Keratinocyte (primary cell): ENCODE measurements at regions not wholly inside any gene's neighbourhood (a gene's known extent, or its start where the extent isn't known, plus 50 kb on each side); places are given as distances from the start of the nearest gene placed in this dataset.

Experiments
- DNase-seq: peaks from one replicate; pipeline ENCODE4 v3.0.0-alpha.2; 2011; ENCODE audit warnings: low read depth, missing footprints, low spot score
- FAIRE-seq: peaks from 2 replicates; lab custom pipeline; 2011; peaks lifted over from hg19 to GRCh38; lab: Jason Lieb, UNC
- H2AFZ ChIP-seq: 2 replicates; pipeline ENCODE4 v1.6.0; 2012; ENCODE audit warnings: low read length, control low read depth, inconsistent platforms; ENCODE audit not compliant: control insufficient read depth
- H3K27ac ChIP-seq: 2 replicates; pipeline ENCODE4 v1.5.1; 2011; ENCODE audit warnings: low read length; ENCODE audit not compliant: control insufficient read depth, insufficient read depth
- H3K27me3 ChIP-seq: 3 replicates; pipeline ENCODE4 v1.6.0; 2011; ENCODE audit warnings: low read length; ENCODE audit not compliant: control insufficient read depth, insufficient read depth; ENCODE audit errors: extremely low read depth
- H3K36me3 ChIP-seq, 2 experiments: 2 replicates in 1 of 2; 3 replicates in 1 of 2; pipeline ENCODE4 v1.5.1; 2011; ENCODE audit warnings: low read length in 2 of 2, mild to moderate bottlenecking in 1 of 2; ENCODE audit not compliant: control insufficient read depth in 2 of 2, insufficient read depth in 2 of 2; ENCODE audit errors: extremely low read depth in 1 of 2
- H3K4me1 ChIP-seq: 3 replicates; pipeline ENCODE4 v1.5.1; 2011; ENCODE audit warnings: low read length; ENCODE audit not compliant: control insufficient read depth, insufficient read depth; ENCODE audit errors: extremely low read depth
- H3K4me2 ChIP-seq: 3 replicates; pipeline ENCODE4 v1.6.0; 2011; ENCODE audit warnings: low read depth, low read length; ENCODE audit not compliant: control insufficient read depth, insufficient read depth; ENCODE audit errors: extremely low read depth
- H3K4me3 ChIP-seq, 3 experiments: fragments of 200-600 bp in 1 of 3; sonication (generic) in 1 of 3; 2 replicates in 2 of 3; 3 replicates in 1 of 3; pipeline ENCODE4 v1.5.1; 2011 to 2016; ENCODE audit warnings: low read length in 3 of 3, mild to moderate bottlenecking in 3 of 3, control low read depth in 2 of 3, inconsistent platforms in 1 of 3, low read depth in 1 of 3, mixed read lengths in 1 of 3, mixed run types in 1 of 3, moderate library complexity in 1 of 3; ENCODE audit not compliant: control insufficient read depth in 2 of 3, insufficient read depth in 2 of 3; ENCODE audit errors: extremely low read depth in 1 of 3
- H3K79me2 ChIP-seq: 2 replicates; pipeline ENCODE4 v1.6.0; 2012; ENCODE audit warnings: low read length; ENCODE audit not compliant: control insufficient read depth, insufficient read depth
- H3K9ac ChIP-seq: 3 replicates; pipeline ENCODE4 v1.6.0; 2011; ENCODE audit warnings: low read length; ENCODE audit not compliant: control insufficient read depth, insufficient read depth; ENCODE audit errors: extremely low read depth
- H3K9me1 ChIP-seq: 3 replicates; pipeline ENCODE4 v1.6.0; 2011; ENCODE audit warnings: low read length; ENCODE audit not compliant: control insufficient read depth, insufficient read depth; ENCODE audit errors: extremely low read depth
- H3K9me3 ChIP-seq: 2 replicates; pipeline ENCODE4 v1.5.1; 2012; ENCODE audit warnings: low read depth, low read length; ENCODE audit not compliant: control insufficient read depth
- H4K20me1 ChIP-seq: 3 replicates; pipeline ENCODE4 v1.6.0; 2011; ENCODE audit warnings: low read length; ENCODE audit not compliant: control insufficient read depth, insufficient read depth; ENCODE audit errors: extremely low read depth
- EZH2 ChIP-seq: IDR thresholded peaks from one replicate; pipeline ENCODE4 v1.6.1; 2012; ENCODE audit warnings: inconsistent platforms, mild to moderate bottlenecking, low read length, moderate library complexity
- dilution Hi-C: fragments of 300-500 bp; cut with MboI; formaldehyde crosslinking; loops from one replicate; pipeline ENCODE4 v1.7.0; 2020; ENCODE audit warnings: low sequenced_read_pairs; ENCODE audit not compliant: extremely low pct_ligation_motif_present
- TF ChIP-seq, protein P1 (sequence below), 3 experiments: IDR thresholded peaks in 1 of 3; conservative IDR thresholded peaks in 1 of 3; optimal IDR thresholded peaks in 1 of 3; 2 replicates in 2 of 3; 3 replicates in 1 of 3; pipeline versions ENCODE3 to v1.5.1; 2011; ENCODE audit warnings: low read length in 3 of 3, mild to moderate bottlenecking in 3 of 3, moderate library complexity in 2 of 3, control low read depth in 1 of 3, inconsistent platforms in 1 of 3; ENCODE audit not compliant: insufficient read depth in 2 of 3; ENCODE audit errors: extremely low read depth in 1 of 3

DNA sequence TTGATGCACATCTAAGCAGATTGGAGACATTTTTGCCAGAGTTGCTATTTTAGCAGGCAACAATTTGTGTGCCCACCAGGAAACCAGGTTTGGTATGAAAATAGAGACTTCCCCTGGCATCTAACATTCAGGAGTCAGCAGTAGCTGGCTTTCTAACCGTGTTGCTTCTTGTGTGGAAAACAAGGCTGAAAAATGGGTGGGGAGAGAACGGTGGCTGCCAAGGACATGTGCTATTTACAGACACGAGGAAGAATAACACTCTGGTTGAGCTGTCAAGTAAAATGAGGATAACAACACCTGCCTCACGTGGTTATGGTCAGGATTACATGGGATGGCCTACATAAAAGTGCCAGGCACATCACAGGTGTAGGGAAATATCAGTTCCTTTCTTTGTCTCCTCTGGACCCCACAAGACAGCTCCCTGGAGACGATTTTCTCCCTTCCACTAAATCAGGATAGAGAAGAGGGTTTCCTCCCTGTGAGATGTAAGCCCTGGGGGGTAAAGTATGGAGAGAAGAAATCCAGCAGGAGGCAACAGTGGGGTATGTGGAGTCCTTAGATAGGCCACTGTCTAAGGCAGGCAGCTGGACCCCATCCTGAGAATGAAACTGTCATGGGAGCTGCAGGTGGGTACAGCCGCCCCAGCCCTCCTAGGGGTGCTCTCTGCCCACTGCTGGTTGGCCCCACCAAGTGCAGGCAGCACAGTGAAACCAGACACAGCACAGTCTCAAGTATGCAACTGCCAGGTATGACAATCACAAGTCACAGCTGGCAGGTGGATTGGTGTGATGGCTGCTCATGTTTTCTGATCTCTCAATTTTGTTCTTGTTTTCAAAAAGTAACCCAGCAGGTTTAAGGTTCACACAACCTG, 80.3 kb downstream of the TENT5C start:
- Histone ChIP-seq H3K79me2 (no peaks in the 10 kb centered on the region), H2AFZ (no peak overlapping the region), H3K4me3 (no peak overlapping the region), H3K4me1 (no peaks in the 10 kb centered on the region), H3K9me1 (no peaks in the 10 kb centered on the region), H3K27ac (no peak overlapping the region), H4K20me1 (no peaks in the 10 kb centered on the region), H3K9ac (no peak overlapping the region), H3K36me3 (no peaks in the 10 kb centered on the region), H3K9me3 (no peaks in the 10 kb centered on the region), H3K4me2 (no peak overlapping the region), H3K27me3 (peaks cover 3% of the 10 kb centered on the region)
- TF ChIP-seq, protein P1, sequence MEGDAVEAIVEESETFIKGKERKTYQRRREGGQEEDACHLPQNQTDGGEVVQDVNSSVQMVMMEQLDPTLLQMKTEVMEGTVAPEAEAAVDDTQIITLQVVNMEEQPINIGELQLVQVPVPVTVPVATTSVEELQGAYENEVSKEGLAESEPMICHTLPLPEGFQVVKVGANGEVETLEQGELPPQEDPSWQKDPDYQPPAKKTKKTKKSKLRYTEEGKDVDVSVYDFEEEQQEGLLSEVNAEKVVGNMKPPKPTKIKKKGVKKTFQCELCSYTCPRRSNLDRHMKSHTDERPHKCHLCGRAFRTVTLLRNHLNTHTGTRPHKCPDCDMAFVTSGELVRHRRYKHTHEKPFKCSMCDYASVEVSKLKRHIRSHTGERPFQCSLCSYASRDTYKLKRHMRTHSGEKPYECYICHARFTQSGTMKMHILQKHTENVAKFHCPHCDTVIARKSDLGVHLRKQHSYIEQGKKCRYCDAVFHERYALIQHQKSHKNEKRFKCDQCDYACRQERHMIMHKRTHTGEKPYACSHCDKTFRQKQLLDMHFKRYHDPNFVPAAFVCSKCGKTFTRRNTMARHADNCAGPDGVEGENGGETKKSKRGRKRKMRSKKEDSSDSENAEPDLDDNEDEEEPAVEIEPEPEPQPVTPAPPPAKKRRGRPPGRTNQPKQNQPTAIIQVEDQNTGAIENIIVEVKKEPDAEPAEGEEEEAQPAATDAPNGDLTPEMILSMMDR (optimal IDR thresholded peaks at IDR 0.05 in 1 of 3, IDR thresholded peaks at IDR 0.05 in 1 of 3, conservative IDR thresholded peaks at IDR 0.05 in 1 of 3; ENCODE audit: extremely low read depth in 1 of 3, insufficient read depth in 2 of 3, low read length in 3 of 3), result no peak
- TF ChIP-seq EZH2, result no peak
- dilution Hi-C loops, result no loop called here
- FAIRE-seq (no peak), DNase-seq (no peak)

DNA sequence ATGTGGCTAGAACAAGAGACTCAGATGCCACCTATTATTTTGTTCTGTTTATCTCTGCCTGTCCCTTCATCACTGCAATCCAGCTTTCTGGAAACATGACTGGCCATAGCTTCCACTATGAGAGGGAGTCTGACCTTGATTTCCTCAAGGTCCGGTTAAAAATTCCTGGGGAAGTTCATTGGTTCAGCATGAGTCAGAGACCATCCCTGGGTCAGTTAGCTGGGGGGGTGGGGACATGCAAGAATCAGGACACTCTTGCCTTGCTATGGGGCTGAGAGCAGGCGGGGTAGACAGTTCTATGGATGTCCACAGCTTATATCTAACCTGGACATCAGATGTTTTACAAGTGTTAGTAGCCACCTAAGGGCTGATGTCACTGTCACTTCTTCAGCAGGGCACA, 81.1 kb downstream of the TENT5C start:
- no peak for TF ChIP-seq EZH2
- TF ChIP-seq, protein P1 (optimal IDR thresholded peaks at IDR 0.05 in 1 of 3, IDR thresholded peaks at IDR 0.05 in 1 of 3, conservative IDR thresholded peaks at IDR 0.05 in 1 of 3; ENCODE audit: extremely low read depth in 1 of 3, insufficient read depth in 2 of 3, low read length in 3 of 3), result no peak
- no peaks in the 10 kb centered on the region for H3K9me1 ChIP-seq
- no peaks in the 10 kb centered on the region for H3K9me3 ChIP-seq
- DNase-seq (no peak), FAIRE-seq (no peak)
- no peaks in the 10 kb centered on the region for H3K79me2 ChIP-seq
- no peak overlapping the region for H3K9ac ChIP-seq
- H3K36me3 ChIP-seq, result no peaks in the 10 kb centered on the region
- no peak overlapping the region for H3K27ac ChIP-seq
- no peaks in the 10 kb centered on the region for H4K20me1 ChIP-seq
- no peaks in the 10 kb centered on the region for H3K4me1 ChIP-seq
- H2AFZ ChIP-seq, result no peak overlapping the region
- H3K4me3 ChIP-seq, result no peak overlapping the region
- no peak overlapping the region for H3K4me2 ChIP-seq
- dilution Hi-C loops, result no loop called here
- peaks cover 3% of the 10 kb centered on the region for H3K27me3 ChIP-seq
